NCI-H187 (cell line): ENCODE measurements at regions not wholly inside any gene's neighbourhood (a gene's known extent, or its start where the extent isn't known, plus 50 kb on each side); places are given as distances from the start of the nearest gene placed in this dataset.

Experiments
- DNase-seq, 2 experiments: peaks; one replicate each; lab custom pipeline; 2025; lab: John Stamatoyannopoulos, UW

DNA sequence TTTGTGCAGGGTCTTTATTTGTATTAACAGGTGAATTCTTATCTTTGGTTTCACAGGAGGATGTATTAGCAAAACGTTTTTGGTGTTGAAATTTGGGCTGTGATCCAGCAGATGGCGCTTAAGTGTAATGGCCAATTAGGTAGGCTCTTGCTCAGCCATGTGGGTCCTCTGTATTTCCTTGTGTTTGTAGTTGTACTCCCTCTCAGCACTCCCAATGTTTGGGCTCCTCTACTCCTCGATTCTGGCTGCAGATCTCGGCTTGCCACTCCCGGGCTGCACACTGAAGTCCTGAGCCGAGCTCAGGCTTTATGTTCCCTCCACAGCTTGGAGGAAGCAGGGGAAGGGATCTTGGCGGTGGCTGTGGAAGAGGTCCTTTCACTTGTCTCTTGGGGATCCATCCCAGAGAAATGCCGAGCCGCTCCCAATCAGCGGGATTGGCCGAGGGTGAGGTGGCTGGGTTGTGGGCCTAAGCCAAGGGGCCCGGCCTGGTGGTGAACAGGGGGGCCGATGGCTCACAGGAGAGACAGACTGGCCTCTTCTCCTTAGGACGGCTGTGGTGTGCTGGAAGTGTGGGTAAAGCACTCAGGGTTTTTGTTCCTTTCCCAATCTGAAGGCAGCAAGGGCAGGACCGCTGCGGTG is 133.7 kb downstream of the AEBP2 start:
- DNase-seq = no peak

DNA sequence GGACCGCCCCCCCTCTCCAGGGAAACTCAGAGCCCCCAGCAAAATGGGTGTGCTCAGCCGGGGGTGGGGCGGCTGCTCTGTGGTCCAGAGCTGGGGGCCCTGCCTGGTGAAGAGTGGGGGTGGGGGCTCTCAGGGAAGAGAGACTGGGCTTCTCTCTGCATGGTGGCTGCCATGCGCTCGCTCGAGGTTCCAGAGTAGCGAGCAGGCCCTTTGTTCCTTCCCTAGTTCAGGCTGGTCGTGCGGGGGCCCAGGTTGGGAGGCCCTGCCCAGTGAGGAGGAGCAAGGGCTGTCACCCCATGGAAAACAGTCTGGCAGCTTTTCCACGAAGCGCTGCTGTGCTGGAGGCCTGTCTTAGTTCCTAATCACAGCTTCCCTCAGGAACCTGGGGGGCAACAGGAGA is 134.6 kb downstream of the AEBP2 start:
- no peak for DNase-seq

DNA sequence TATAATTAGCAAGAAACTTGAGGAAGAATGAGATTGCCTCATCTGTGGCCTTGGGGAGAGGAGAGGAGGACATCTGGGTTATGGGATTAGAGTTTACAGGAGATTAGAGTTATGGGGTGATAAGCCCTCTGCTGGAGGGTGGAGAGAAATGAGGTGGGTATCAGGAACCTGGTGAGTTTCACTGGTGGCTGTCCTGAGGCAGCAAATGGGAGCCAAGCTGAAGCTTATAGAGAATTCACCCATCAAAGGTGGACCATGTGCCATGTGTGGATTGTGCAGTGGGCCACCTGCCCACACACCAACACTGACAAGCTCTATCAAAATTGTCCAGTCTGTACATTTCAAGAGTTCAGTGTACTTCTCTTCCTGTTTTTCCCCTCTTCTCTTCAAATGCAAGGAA is 135.3 kb downstream of the AEBP2 start:
- no peak for DNase-seq

DNA sequence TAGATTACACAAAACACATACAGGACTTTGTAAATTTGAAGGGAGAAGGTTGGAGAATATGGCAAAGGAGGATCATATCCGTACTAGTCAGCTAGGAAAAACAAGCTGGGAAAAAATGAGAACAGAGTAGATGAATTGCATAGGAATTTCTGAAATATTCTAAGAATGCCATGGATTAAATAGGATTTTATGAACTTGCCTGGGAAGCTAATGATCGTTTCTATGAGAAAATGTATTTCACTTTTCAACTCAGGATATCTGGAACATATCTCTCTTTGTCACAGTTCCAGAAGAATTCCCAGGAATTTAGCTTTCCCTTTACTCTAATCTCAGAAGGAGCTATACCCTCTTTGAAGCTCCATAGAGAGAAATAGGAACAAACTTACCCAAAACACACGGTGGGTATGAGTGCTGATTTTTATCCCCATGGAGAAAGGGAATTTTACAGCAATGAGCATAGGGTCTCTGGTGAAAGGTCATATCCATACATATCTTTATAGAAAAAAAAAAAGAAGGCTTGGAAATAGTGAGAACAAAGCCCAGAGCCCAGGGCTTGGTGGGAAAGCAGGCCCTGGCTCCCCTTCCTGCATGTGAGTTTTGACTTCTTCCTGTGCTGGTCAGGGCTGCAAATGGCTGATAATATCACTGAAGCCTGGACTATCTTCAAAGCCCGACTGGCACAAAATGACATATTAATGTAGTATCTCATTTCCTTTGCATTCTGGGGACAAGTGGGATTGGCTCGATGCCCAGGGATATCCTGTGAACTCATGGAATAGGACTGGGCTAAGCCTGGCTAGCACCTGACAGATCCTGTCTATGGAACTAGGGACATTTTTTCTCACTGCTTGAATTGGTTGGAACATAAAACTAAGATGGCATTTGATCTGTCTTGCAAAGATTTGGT is 136.3 kb downstream of the AEBP2 start:
- peak; percentile 18 to 20 for DNase-seq

DNA sequence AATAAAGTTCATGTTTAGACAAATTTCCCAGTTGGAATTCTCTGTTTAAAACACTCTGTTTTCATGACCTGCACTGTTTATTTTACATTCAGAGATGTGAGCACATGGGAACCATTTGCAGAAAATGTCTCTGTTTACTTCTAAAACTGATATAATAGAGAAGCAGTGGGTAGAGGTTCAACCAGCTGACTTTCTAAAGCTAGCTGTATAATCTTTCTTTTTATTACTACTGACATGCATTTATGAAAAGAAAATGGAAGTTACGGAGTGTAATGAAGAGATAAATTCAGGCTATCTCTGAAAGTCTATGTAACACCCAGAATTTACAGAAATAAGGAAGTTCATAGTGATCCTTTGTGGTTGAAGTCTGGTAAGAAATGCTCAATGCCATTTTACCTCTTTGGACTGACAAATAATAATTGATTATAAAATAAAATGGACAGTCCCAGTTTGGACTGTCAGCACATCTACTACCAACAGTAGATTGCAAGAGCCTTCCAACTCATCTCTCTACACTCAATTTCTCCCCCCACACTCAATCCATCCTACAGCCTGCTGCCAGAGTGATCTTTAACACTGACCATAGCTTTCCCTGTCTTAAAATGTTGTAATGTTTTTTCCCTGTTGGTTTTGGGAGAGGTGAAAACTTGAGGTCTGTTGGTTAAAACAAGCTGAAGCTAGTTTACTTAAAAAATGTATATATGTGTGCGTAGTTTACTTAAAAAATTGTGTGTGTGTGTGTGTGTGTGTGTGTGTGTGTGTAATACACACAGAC is 137.4 kb downstream of the AEBP2 start:
- no peak for DNase-seq

DNA sequence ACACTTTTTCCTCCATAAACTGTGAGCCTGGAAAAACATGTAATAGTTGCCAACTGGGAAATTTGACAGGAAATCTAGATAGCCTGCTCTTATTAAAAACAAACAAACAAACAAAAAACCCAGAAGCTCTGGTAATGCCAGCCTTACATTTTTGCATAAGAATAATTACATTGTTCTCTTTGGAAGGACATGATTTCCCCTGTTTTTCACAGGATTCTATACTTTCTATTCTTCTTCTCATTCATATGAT is 137.9 kb downstream of the AEBP2 start:
- no peak for DNase-seq

DNA sequence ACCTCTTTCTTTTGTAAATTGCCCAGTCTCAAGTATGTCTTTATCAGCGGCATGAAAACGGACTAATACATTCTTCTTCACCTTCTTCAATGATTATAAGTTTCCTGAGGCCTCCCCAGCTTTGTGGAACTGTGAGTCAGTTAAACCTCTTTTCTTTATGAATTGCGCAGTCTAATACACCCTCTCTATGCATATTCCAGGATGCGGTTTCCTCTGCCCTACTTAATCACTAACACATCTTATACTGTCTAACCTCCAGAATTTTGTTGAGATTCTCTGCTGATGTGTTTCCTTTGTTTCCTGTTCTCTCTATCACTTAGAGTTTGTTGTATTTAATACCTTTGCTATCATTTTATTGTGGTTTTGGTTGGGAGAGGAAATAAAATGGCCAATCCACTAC is 145.4 kb downstream of the AEBP2 start:
- DNase-seq = no peak

DNA sequence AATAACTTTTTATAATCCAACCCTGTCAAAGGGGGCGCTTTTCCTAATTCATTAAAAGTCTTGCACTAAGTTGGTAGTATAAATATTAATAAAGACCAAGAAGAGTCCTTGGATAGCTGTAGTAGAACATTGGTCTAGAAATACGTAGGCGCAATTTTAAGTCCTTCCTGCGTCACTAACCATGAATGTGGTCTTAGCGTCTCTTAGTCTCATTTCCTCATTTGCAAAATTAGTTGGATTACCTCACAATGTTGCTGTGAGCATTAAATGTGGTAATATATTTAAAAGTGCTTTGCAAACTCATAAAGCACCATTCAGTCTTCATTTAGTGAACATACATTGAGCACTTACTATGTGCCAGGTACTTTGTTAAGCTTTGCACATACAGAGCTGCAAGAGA is 149.7 kb downstream of the AEBP2 start:
- no peak for DNase-seq

DNA sequence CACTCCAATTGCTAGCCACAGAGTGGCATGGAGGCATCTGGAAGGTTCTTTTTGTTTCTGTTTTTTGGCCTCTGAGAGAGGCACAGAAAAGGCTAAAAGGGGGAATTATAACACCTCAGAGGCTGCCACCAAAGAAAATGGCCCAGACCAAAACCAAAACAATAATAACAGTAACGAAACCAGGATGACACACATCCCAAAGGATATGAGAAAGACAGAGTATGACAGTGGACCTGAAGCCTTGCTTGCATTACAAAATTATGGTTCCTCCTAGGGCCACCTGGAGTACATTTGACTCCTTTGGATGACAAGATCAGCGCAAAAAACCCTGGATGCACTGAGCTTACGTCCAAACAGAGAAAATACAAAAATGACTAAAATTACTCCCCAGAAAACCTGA is 152.7 kb downstream of the AEBP2 start:
- DNase-seq = no peak

DNA sequence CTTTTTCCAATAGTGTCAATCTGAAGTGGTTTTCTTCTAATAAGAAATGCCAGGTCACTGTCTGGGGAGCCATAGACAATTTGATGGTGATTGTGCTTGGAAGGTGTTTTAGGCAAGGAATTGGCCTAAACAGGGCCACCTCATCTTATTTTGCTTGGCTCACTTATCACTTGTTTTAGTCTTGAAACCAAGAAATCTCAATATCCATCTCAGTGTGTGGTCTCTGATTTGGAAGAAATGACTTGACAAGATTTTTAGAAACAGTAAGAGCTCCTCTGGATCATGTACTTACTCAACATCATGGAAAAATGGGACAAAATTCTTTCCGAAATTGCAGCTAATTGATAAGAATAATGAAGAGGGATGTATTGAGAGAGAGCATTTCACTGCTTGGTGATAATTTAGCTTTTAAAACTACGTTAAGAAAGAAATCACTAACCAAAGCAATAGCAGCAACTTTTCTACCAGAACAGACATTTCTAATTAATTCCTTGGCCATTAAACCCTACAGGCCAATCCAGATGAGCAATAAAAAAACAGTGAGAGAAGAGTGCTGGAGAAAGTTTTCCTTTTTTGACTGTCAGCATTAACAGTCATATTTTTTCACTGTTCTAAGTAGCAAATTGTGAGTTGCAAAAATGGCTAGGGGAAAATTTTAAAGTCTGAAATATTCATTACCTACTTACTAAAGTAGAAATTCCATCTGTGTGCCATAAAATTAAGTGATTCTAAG is 157.3 kb downstream of the AEBP2 start:
- DNase-seq = no peak

DNA sequence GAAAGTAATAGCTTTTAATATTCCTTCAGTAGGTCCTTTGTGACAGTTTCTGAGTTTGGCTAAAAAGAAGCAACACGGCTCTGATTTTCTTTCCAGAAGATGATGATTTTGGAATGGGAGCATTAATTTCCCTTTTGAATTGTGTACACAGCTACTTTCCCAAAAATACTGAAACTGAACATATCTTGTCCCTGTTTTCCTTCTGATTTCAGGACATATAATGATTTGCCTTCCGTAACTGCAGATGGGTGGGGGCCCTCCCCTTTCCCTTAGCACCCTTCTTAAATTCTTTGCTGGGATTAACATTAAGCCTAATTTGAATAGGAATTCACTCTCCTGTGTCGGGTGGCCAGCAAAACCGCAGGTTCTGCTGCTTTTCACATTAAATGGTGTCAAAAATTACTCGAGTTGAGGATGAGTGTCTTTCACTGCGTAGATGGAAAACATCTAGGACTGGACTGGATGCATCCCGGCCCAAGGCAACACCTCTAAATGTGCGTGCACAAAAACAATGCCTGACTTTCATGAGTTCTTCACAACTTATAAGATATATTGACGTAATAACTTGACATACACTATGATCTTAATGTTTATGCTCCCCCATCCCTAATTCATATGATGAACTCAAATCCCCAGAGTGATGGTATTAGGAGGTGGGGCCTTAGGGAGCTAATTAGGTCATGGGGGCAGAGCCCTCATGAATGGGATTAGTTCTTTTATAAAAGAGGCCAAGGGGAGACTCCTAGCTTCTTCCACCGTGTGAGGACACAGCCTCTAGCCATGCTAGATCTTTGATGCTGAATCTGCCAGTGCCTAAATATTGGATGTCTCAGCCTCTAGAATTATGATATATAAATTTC is 158.1 kb downstream of the AEBP2 start:
- no peak for DNase-seq

DNA sequence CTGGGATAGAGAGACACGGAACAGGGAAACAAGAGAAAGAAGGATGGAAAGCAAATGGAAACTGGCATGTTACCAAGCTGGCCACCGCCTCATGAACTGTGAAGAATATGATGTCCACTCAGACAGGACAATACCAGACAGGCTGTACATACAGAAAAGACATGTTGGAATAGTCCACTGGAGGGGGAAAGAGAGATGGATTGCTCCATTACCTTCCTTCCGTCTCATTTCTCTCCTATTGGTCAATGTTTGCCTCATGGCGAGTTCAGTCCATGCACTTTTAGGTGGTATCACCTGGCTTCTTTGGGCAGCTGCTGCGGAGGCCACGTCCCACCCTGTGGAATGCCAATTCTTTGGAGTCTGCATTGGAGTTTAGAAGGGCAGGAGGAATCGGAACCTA is 166.4 kb downstream of the AEBP2 start:
- no peak for DNase-seq

DNA sequence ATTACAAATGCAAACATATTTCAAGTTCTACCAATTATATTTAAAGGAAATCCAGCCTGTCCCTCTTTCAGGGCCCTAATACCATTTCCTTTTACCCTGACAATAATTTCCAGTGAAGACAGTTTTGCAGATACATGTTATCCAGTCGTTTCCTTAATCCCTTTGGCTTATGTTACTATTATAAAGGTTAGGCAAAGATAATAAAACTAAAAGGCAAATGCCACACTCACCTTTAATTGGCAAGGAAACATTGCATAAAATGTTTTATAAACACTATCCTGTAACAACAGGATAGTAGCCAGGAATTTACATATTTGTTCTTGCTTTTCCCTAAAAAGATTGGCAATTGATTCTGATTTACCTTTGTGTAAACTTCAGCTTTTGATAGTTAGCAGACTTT is 168.7 kb downstream of the AEBP2 start:
- DNase-seq = no peak

DNA sequence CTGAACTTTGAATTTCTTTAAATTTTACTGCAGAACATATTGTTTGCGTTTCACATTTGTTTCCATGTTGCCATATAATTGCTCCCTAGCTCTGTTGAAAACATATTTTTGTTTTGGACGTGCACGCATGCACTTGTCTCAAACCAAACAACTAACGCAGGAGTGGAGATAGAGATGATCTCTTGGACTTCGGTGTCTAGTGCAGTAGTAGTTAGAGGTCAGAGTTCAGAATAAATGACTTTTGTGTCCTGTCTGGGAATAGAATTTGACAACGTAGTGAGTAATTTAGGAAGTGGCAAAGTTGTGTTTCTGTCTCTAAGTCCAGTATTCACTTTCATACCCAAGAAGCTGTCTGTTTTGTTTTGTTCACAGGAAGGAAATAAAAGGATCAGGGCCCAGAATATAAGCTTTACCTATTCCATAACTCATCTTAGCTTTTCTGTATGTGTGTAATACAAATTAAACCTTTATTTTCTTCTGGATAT is 173.8 kb downstream of the AEBP2 start:
- no peak for DNase-seq

DNA sequence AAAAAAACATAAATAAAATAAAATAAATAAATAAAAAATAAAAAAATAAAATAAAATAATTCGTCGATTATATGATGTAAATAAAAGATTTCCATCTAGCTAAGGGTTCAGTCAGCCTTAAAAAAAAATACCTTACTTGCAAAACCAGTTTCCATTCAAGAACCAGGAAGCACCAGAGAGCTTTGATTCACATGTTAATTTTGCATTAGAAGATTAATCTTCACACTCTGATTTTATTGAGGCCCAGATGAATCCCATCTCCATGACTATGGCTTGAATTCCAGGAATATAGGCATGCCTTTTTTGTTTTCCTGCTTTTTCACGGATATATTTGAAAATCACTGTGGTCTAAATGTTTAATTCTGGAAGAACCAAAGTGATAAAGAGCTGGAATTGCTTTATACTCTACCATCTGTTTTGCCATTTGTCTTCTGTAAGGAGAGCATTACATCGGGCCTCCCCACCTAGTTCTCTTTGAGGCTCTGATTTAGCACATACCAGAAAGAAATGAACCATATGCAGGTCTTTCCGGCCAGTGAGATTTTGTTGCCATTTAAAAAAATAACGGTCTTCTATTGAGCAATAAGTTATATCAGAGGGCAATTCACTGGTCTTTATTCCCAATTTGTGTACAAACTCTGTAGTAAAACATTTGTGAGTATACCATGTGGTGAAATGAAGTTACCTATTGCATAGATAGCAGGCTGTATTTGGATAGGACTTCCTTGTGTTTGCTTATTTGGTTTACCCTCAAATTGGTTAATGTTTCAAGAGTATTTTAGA is 175.5 kb downstream of the AEBP2 start:
- DNase-seq = no peak

DNA sequence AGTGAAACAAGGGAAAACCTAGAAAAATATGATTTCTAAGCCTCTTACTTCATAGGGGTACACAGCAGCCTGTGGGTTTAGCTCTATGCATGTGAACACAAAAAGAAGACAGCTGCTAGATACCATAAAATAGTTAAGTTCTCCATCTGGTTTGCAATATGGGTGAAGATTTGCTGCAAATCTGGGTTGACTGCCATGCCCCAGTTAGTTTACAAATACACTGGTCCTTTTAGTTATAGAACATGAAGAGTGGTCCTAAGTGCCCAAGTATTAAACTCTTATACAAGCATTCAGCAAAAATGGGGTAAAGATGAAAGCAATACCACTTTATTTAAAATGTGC is 176.1 kb downstream of the AEBP2 start:
- no peak for DNase-seq

DNA sequence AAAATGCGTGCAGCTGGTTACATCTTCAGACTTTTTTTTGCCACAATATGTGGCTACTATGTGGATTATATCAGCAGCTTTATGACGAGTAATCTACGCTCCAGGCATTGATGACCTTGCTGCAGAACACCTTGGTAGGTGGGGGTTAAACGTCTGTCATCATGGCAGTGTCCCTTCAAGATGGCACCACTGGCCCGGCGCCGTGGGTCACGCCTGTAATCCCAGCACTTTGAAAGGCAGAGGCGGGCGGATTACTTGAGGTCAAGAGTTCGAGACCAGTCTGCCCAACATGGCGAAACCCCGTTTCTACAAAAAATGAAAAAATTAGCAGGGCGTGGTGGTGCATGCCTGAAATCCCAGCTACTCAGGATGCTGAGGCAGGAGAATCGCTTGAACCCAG is 177.5 kb downstream of the AEBP2 start:
- DNase-seq = no peak

DNA sequence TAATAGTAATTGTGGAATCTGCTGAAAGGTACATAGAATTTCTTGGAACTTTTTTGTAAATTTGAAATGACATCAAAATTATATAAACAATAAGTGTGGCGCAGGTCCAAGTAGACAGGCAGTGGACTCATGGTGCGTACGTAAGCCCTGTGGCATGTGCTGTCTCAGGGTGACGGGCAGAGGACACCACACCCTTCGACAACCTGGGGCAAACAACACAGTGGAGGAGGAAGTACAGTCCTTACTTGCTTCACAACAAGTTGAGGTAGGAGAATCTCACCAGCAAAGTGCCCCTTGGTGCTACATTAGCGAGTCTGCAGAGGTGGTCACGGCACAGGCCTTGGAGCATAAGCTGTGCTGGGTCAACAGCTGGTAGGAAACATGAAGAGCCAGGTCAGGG is 180.9 kb downstream of the AEBP2 start:
- DNase-seq = no peak

DNA sequence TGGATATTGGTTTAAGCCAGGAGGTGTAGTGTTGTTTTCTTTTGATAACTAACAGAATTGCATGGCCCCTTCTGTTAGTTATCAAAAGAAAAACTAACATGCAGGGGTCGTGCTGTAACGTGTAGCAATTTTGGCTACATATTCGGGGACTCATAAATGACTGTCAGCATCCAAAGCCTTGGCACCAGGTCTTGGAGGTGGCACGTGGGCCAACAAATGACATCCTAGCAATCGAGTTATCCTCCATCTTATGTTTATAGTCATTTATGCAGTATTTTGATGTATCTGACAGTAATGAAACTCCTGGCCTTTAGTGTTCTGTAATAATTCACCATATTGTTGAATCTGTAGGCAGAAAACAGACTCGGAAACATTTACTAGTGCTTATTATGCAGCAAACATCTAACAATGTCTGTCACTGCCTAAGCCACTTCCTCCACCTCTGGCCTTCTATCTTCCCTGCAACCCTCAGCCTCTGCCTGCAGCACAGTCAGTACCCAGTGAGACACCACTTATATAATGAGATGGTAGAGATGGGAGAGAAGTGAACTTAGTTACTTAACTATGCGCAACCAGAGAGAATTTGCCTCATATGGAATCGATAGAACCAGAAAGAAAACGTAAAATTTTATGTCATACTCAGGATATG is 184.6 kb downstream of the AEBP2 start:
- DNase-seq = no peak

DNA sequence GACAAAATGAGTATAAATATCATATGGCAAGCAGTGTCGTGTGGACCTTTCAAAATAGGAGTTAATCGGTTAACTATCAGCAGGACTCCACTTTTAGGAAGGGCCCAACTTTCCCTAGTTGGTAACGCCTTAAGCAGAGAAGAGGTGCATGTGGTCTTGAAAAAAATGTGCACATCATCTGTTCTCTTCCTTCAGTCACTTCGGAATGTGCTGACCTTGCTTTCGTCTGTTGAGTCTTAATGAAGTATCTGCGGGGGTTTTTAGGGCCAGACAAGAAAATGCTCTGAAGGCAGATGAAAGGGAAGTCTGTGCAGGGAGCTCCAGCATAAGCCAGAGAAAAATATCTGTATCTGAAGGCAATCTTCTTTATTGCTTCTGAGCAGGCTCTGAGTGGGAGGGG is 185.2 kb downstream of the AEBP2 start:
- DNase-seq = no peak
